H9 (cell line): ENCODE measurements at regions not wholly inside any gene's neighbourhood (a gene's known extent, or its start where the extent isn't known, plus 50 kb on each side); places are given as distances from the start of the nearest gene placed in this dataset.

Source experiments
- DNase-seq: peaks from one replicate; pipeline ENCODE4 v3.0.0-alpha.2; 2017
- H2AFZ ChIP-seq: one replicate; pipeline ENCODE4 v1.6.1; 2013; ENCODE audit warnings: mild to moderate bottlenecking, low read length, control low read depth, moderate library complexity
- H2AK5ac ChIP-seq: 2 replicates; pipeline ENCODE4 v1.6.1; 2013; ENCODE audit warnings: low read length, control low read depth, mixed read lengths; ENCODE audit not compliant: insufficient read length
- H2BK120ac ChIP-seq: one replicate; pipeline ENCODE4 v1.6.1; 2013; ENCODE audit warnings: low read depth, mild to moderate bottlenecking, low read length, control low read depth, inconsistent platforms; ENCODE audit not compliant: poor library complexity, severe bottlenecking
- H2BK12ac ChIP-seq: 2 replicates; pipeline ENCODE4 v1.6.1; 2013; ENCODE audit warnings: low read length, control low read depth, mixed read lengths, low read depth; ENCODE audit not compliant: insufficient read length
- H2BK15ac ChIP-seq: 2 replicates; pipeline ENCODE4 v1.6.1; 2013; ENCODE audit warnings: low read depth, low read length, control low read depth
- H2BK20ac ChIP-seq: one replicate; pipeline ENCODE4 v1.6.1; 2013; ENCODE audit warnings: low read depth, mild to moderate bottlenecking, low read length, control low read depth, inconsistent platforms; ENCODE audit not compliant: poor library complexity, severe bottlenecking
- H2BK5ac ChIP-seq: 2 replicates; pipeline ENCODE4 v1.6.1; 2013; ENCODE audit warnings: low read length, control low read depth, mixed read lengths; ENCODE audit not compliant: insufficient read length
- H3K14ac ChIP-seq: 2 replicates; pipeline ENCODE4 v1.6.1; 2013; ENCODE audit warnings: low read length, control low read depth; ENCODE audit not compliant: insufficient read depth
- H3K18ac ChIP-seq: 2 replicates; pipeline ENCODE4 v1.6.1; 2013; ENCODE audit warnings: low read depth, mild to moderate bottlenecking, mixed read lengths, low read length, control low read depth; ENCODE audit not compliant: insufficient read length
- H3K23ac ChIP-seq: 2 replicates; pipeline ENCODE4 v1.6.1; 2013; ENCODE audit warnings: low read length, control low read depth, mixed read lengths, low read depth; ENCODE audit not compliant: insufficient read length
- H3K23me2 ChIP-seq: 2 replicates; pipeline ENCODE4 v1.6.1; 2013; ENCODE audit warnings: low read depth, mild to moderate bottlenecking, mixed read lengths, low read length, control low read depth; ENCODE audit not compliant: insufficient read length, poor library complexity, severe bottlenecking
- H3K27ac ChIP-seq: 2 replicates; pipeline ENCODE4 v1.5.1; 2013; ENCODE audit warnings: low read length, control low read depth, mixed read lengths, low read depth; ENCODE audit not compliant: insufficient read length
- H3K27me3 ChIP-seq: 2 replicates; pipeline ENCODE4 v1.6.1; 2013; ENCODE audit warnings: low read length, control low read depth, inconsistent platforms; ENCODE audit not compliant: insufficient read depth
- H3K4ac ChIP-seq: 2 replicates; pipeline ENCODE4 v1.6.1; 2013; ENCODE audit warnings: low read depth, mild to moderate bottlenecking, control low read depth, inconsistent platforms, low read length, moderate library complexity
- H3K4me1 ChIP-seq: 2 replicates; pipeline ENCODE4 v1.6.1; 2013; ENCODE audit warnings: low read length, control low read depth, inconsistent platforms; ENCODE audit not compliant: insufficient read depth
- H3K4me2 ChIP-seq: 2 replicates; pipeline ENCODE4 v1.6.1; 2013; ENCODE audit warnings: low read length, control low read depth, mixed read lengths; ENCODE audit not compliant: insufficient read length, insufficient read depth
- H3K56ac ChIP-seq: 2 replicates; pipeline ENCODE4 v1.6.1; 2013; ENCODE audit warnings: low read depth, mild to moderate bottlenecking, mixed read lengths, low read length, control low read depth; ENCODE audit not compliant: insufficient read length
- H3K79me1 ChIP-seq: 2 replicates; pipeline ENCODE4 v1.6.1; 2013; ENCODE audit warnings: low read depth, mild to moderate bottlenecking, moderate library complexity, low read length, control low read depth, inconsistent platforms; ENCODE audit not compliant: insufficient read depth, poor library complexity, severe bottlenecking
- H3K79me2 ChIP-seq: 2 replicates; pipeline ENCODE4 v1.6.1; 2013; ENCODE audit warnings: low read length, control low read depth, inconsistent platforms; ENCODE audit not compliant: insufficient read depth
- H3K9ac ChIP-seq: 2 replicates; pipeline ENCODE4 v1.6.1; 2013; ENCODE audit warnings: low read length, control low read depth, mixed read lengths; ENCODE audit not compliant: insufficient read length; ENCODE audit errors: extremely low read depth
- H3K9me3 ChIP-seq: one replicate; pipeline ENCODE4 v1.6.1; 2013; ENCODE audit warnings: low read depth, low read length, inconsistent platforms; ENCODE audit not compliant: control insufficient read depth
- H3T11ph ChIP-seq: one replicate; pipeline ENCODE4 v1.6.1; 2013; ENCODE audit warnings: mild to moderate bottlenecking, low read length, control low read depth, inconsistent platforms
- H4K20me1 ChIP-seq: one replicate; pipeline ENCODE4 v1.6.1; 2013; ENCODE audit not compliant: control insufficient read depth, insufficient read length, insufficient read depth
- H4K5ac ChIP-seq: 2 replicates; pipeline ENCODE4 v1.6.1; 2013; ENCODE audit warnings: low read depth, mild to moderate bottlenecking, mixed read lengths, low read length, control low read depth; ENCODE audit not compliant: insufficient read length
- H4K8ac ChIP-seq: replicated peaks from 2 replicates; pipeline ENCODE4 v1.6.1; 2013; ENCODE audit warnings: low read length, control low read depth, mixed read lengths, low read depth; ENCODE audit not compliant: insufficient read length
- H4K91ac ChIP-seq: 2 replicates; pipeline ENCODE4 v1.6.1; 2013; ENCODE audit warnings: low read depth, mild to moderate bottlenecking, moderate library complexity, mixed read lengths, low read length, control low read depth; ENCODE audit not compliant: insufficient read length
- H3K27ac Mint-ChIP-seq, 3 experiments: 2 replicates in 2 of 3; 3 replicates in 1 of 3; pipeline ENCODE4 v1.8.0; 2020 to 2021; ENCODE audit warnings: mixed read lengths in 3 of 3, mild to moderate bottlenecking in 1 of 3, moderate library complexity in 1 of 3
- H3K27me3 Mint-ChIP-seq: 2 replicates; pipeline ENCODE4 v1.8.0; 2021; ENCODE audit warnings: low read depth, mild to moderate bottlenecking, moderate library complexity, mixed read lengths
- H3K36me3 Mint-ChIP-seq, 3 experiments: 2 replicates in 2 of 3; 3 replicates in 1 of 3; pipeline ENCODE4 v1.8.0; 2020 to 2021; ENCODE audit warnings: low read depth in 3 of 3, mixed read lengths in 3 of 3; ENCODE audit not compliant: insufficient read depth in 1 of 3
- H3K4me1 Mint-ChIP-seq, 2 experiments: 2 replicates each; pipeline ENCODE4 v1.8.0; 2020; ENCODE audit warnings: mixed read lengths in 2 of 2
- H3K4me3 Mint-ChIP-seq, 2 experiments: 2 replicates in 1 of 2; 3 replicates in 1 of 2; pipeline ENCODE4 v1.8.0; 2020 to 2021; ENCODE audit warnings: mild to moderate bottlenecking in 2 of 2, mixed read lengths in 2 of 2, moderate library complexity in 1 of 2
- H3K9me3 Mint-ChIP-seq, 2 experiments: 2 replicates in 1 of 2; 3 replicates in 1 of 2; pipeline ENCODE4 v1.8.0; 2020; ENCODE audit warnings: mild to moderate bottlenecking in 2 of 2, mixed read lengths in 2 of 2, moderate library complexity in 1 of 2
- CTCF ChIP-seq: fragments of 200-600 bp; sonication (generic); conservative IDR thresholded peaks from 3 replicates; pipeline ENCODE4 v1.8.0; 2021; ENCODE audit warnings: antibody characterized with exemption, mild to moderate bottlenecking
- WGBS: extraction: QIAGEN DNeasy Blood & Tissue Kit; methylation state at CpG from one replicate; pipeline ENCODE4 v1.1.7; 2013; ENCODE audit warnings: missing lambda C conversion rate, low lambda C conversion rate, mixed read lengths; ENCODE audit not compliant: insufficient read length; ENCODE audit errors: extremely low coverage; 5-methylcytosine and 5-hydroxymethylcytosine counted together

- H3K27me3 Mint-ChIP-seq, result no peaks in the 10 kb centered on the region
- peaks cover 8 to 9% of the 10 kb centered on the region in 2 experiments for H3K4me1 Mint-ChIP-seq
- H2BK15ac ChIP-seq, result no peak overlapping the region
- no peak overlapping the region for H3K4me3 Mint-ChIP-seq
- H4K5ac ChIP-seq, result no peak overlapping the region
- no peaks in the 10 kb centered on the region for H3K79me2 ChIP-seq
- H3K27ac ChIP-seq, result no peak overlapping the region
- no peaks in the 10 kb centered on the region for H3K9me3 ChIP-seq
- no peaks in the 10 kb centered on the region for H4K20me1 ChIP-seq
- H2AK5ac ChIP-seq, result no peak overlapping the region
- no peak overlapping the region for H3K4ac ChIP-seq
- no peak overlapping the region; a peak in 2 of 7 replicates for H3K27ac Mint-ChIP-seq
- no peak overlapping the region for H4K8ac ChIP-seq
- H2BK12ac ChIP-seq, result no peak overlapping the region
- no CpG with 5 or more reads among the region's 5 CpGs for WGBS
- H3K36me3 Mint-ChIP-seq, result peaks cover 0 to 6% (median 0%) of the 10 kb centered on the region in 3 experiments; a peak in 2 of 7 replicates
- no peak overlapping the region for H3K9ac ChIP-seq
- no peak overlapping the region for H3K56ac ChIP-seq
- H3K4me1 ChIP-seq, result no peaks in the 10 kb centered on the region; the same call in 1 of the 2 replicates
- H2BK20ac ChIP-seq, result no peak overlapping the region
- H3K9me3 Mint-ChIP-seq, result peaks cover 0 to 2% of the 10 kb centered on the region in 2 experiments; a peak in 3 of 5 replicates
- H3K18ac ChIP-seq, result no peak overlapping the region
- H3T11ph ChIP-seq, result no peak overlapping the region
- no peak overlapping the region for H2BK5ac ChIP-seq
- TF ChIP-seq CTCF, result no peak
- no peaks in the 10 kb centered on the region for H3K23me2 ChIP-seq
- H3K23ac ChIP-seq, result no peak overlapping the region
- H2BK120ac ChIP-seq, result no peak overlapping the region
- H3K79me1 ChIP-seq, result no peaks in the 10 kb centered on the region
- H3K14ac ChIP-seq, result no peak overlapping the region
- H3K27me3 ChIP-seq, result no peaks in the 10 kb centered on the region
- no peak overlapping the region for H2AFZ ChIP-seq
- H4K91ac ChIP-seq, result no peak overlapping the region
- no peak for DNase-seq
- no peak overlapping the region for H3K4me2 ChIP-seq
Measured at GRCh38 chr3:95037097-95037496, 974.2 kb downstream of the NSUN3 start.
